Neural progenitor cell (in vitro differentiated cells): ENCODE measurements at regions not wholly inside any gene's neighbourhood (a gene's known extent, or its start where the extent isn't known, plus 50 kb on each side); places are given as distances from the start of the nearest gene placed in this dataset.

Experiments used
- DNase-seq: peaks from one replicate; pipeline ENCODE4 v3.0.0-alpha.2; 2016; ENCODE audit warnings: low spot score
- H2AFZ ChIP-seq: fragments of 200-600 bp; sonication (generic); replicated peaks from 2 replicates; pipeline ENCODE4 v1.6.1; 2016; ENCODE audit warnings: antibody characterized with exemption
- H3F3A ChIP-seq: fragments of 200-600 bp; sonication (generic); 2 replicates; pipeline ENCODE4 v1.6.1; 2016; ENCODE audit warnings: antibody characterized with exemption, low read depth
- H3K27ac ChIP-seq: fragments of 200-600 bp; sonication (generic); 2 replicates; pipeline ENCODE4 v1.5.1; 2016; ENCODE audit warnings: mild to moderate bottlenecking
- H3K27me3 ChIP-seq: fragments of 200-600 bp; sonication (generic); 2 replicates; pipeline ENCODE4 v1.6.1; 2016; ENCODE audit warnings: mild to moderate bottlenecking, moderate library complexity
- H3K36me3 ChIP-seq: fragments of 200-600 bp; sonication (generic); 2 replicates; pipeline ENCODE4 v1.5.1; 2016
- H3K4me1 ChIP-seq: fragments of 200-600 bp; sonication (generic); 2 replicates; pipeline ENCODE4 v1.6.1; 2016; ENCODE audit warnings: mixed run types
- H3K4me2 ChIP-seq: fragments of 200-600 bp; sonication (generic); 2 replicates; pipeline ENCODE4 v1.6.1; 2016
- H3K4me3 ChIP-seq: fragments of 200-600 bp; sonication (generic); 2 replicates; pipeline ENCODE4 v1.5.1; 2016
- H3K79me2 ChIP-seq: fragments of 200-600 bp; sonication (generic); 2 replicates; pipeline ENCODE4 v1.6.1; 2016; ENCODE audit warnings: low read depth
- H3K9ac ChIP-seq: fragments of 200-600 bp; sonication (generic); 2 replicates; pipeline ENCODE4 v1.6.1; 2016
- H3K9me3 ChIP-seq: fragments of 200-600 bp; sonication (generic); 2 replicates; pipeline ENCODE4 v1.5.1; 2016; ENCODE audit warnings: low read depth
- H4K20me1 ChIP-seq: fragments of 200-600 bp; sonication (generic); 2 replicates; pipeline ENCODE4 v1.6.1; 2016; ENCODE audit warnings: low read depth
- H3K27ac Mint-ChIP-seq: 3 replicates; pipeline ENCODE4 v1.8.0; 2021; ENCODE audit warnings: mixed read lengths
- H3K27me3 Mint-ChIP-seq: 2 replicates; pipeline ENCODE4 v1.8.0; 2022; ENCODE audit warnings: low read depth, mild to moderate bottlenecking, inconsistent platforms, moderate library complexity, mixed read lengths; ENCODE audit not compliant: insufficient read depth
- H3K36me3 Mint-ChIP-seq: 3 replicates; pipeline ENCODE4 v1.8.0; 2021; ENCODE audit warnings: mixed read lengths
- H3K4me1 Mint-ChIP-seq: 3 replicates; pipeline ENCODE4 v1.8.0; 2021; ENCODE audit warnings: mixed read lengths
- H3K4me3 Mint-ChIP-seq: 3 replicates; pipeline ENCODE4 v1.8.0; 2021; ENCODE audit warnings: mild to moderate bottlenecking, moderate library complexity, mixed read lengths
- H3K9me3 Mint-ChIP-seq: 3 replicates; pipeline ENCODE4 v1.8.0; 2020; ENCODE audit warnings: mixed read lengths
- EZH2 ChIP-seq: fragments of 200-600 bp; sonication (generic); IDR thresholded peaks from 2 replicates; pipeline ENCODE4 v1.6.1; 2017; ENCODE audit warnings: antibody characterized with exemption, mild to moderate bottlenecking, moderate library complexity
- EZH2phosphoT487 ChIP-seq: fragments of 200-600 bp; sonication (generic); IDR thresholded peaks from 2 replicates; pipeline ENCODE4 v1.6.1; 2017; ENCODE audit warnings: antibody characterized with exemption
- TF ChIP-seq, protein P1 (sequence below): fragments of 200-600 bp; sonication (generic); IDR thresholded peaks from 2 replicates; pipeline ENCODE4 v1.5.1; 2017; ENCODE audit warnings: antibody characterized with exemption, mild to moderate bottlenecking

DNA sequence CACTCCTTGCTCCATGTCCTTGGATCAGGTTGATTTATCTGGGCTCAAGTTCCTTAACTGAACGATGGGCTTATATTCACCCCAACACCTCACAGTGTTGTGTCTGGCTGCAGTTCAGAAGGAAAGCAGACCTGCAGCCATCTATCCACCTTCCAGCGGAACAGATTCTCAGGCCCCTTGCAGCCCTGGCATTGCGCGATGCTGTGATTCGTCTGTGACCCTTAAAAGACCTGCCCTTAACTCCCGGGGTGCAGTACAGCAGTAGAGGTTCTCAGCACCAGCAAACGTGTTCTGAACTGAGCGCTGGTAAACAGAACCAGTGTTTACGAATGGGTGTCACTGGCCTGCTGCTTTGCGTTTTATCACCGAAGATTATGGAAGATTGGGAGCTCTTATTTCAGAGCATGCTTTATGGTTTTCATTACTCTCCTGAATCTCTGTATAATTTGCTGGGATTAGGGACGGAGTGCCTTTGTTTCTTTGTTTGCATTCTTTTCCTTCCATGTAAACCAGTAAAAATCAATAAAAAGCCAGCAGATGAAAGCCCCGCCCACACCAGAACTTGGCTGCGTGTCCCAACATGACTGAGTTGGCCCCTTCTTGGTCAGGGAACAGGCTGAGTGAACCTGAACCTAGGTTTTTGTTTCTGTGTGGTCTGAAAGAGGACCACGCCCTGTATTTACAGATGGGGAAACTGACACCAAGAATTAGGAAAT, 286.7 kb upstream of the CRY1 start:
- Histone ChIP-seq H3K4me3 (no peak overlapping the region), H3K9me3 (no peaks in the 10 kb centered on the region), H2AFZ (no peak overlapping the region), H3K79me2 (no peaks in the 10 kb centered on the region), H3K4me2 (no peak overlapping the region), H3F3A (no peaks in the 10 kb centered on the region), H4K20me1 (no peaks in the 10 kb centered on the region), H3K27ac (no peak overlapping the region), H3K36me3 (no peaks in the 10 kb centered on the region), H3K27me3 (no peaks in the 10 kb centered on the region), H3K4me1 (peaks cover 9% of the 10 kb centered on the region), H3K9ac (no peak overlapping the region)
- Mint-ChIP-seq H3K27ac (no peak overlapping the region), H3K4me1 (peaks cover 19% of the 10 kb centered on the region), H3K36me3 (no peaks in the 10 kb centered on the region), H3K4me3 (no peak overlapping the region), H3K27me3 (peaks cover 5% of the 10 kb centered on the region), H3K9me3 (peaks cover 3% of the 10 kb centered on the region)
- no peak for DNase-seq
- no peak for TF ChIP-seq EZH2phosphoT487
- TF ChIP-seq, protein P1, sequence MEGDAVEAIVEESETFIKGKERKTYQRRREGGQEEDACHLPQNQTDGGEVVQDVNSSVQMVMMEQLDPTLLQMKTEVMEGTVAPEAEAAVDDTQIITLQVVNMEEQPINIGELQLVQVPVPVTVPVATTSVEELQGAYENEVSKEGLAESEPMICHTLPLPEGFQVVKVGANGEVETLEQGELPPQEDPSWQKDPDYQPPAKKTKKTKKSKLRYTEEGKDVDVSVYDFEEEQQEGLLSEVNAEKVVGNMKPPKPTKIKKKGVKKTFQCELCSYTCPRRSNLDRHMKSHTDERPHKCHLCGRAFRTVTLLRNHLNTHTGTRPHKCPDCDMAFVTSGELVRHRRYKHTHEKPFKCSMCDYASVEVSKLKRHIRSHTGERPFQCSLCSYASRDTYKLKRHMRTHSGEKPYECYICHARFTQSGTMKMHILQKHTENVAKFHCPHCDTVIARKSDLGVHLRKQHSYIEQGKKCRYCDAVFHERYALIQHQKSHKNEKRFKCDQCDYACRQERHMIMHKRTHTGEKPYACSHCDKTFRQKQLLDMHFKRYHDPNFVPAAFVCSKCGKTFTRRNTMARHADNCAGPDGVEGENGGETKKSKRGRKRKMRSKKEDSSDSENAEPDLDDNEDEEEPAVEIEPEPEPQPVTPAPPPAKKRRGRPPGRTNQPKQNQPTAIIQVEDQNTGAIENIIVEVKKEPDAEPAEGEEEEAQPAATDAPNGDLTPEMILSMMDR: no peak

DNA sequence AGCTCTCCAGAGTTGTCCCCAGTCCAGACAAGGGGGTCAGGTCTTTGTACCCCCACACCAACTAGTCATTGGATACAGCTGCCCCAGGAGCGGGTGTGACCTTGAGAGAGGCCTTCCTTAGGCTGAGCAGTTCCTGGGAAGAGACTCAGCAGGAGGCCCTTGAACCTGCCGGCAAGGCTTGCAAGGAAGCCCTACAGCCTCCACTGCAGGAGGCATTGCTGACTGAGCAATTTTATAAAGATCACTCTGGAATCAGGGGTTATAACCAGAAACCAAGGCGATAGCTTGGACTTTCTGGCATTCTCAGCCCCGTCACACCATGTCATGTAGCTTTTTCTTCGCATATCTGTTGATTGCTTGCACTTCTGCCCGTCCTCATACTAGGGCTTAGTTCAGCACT, 291.3 kb upstream of the CRY1 start:
- H3K4me3 ChIP-seq: no peak overlapping the region
- no peak overlapping the region for H3K4me2 ChIP-seq
- Mint-ChIP-seq H3K4me1 (peaks cover 25% of the 10 kb centered on the region), H3K9me3 (peaks cover 2% of the 10 kb centered on the region), H3K4me3 (no peak overlapping the region), H3K27ac (no peak overlapping the region), H3K27me3 (peaks cover 3% of the 10 kb centered on the region), H3K36me3 (no peaks in the 10 kb centered on the region)
- no peak overlapping the region for H3K27ac ChIP-seq
- H3K9me3 ChIP-seq: no peaks in the 10 kb centered on the region
- peaks cover 9% of the 10 kb centered on the region for H3K4me1 ChIP-seq
- no peak for DNase-seq
- no peaks in the 10 kb centered on the region for H3K79me2 ChIP-seq
- TF ChIP-seq EZH2phosphoT487 (no peak), EZH2 (no peak)
- TF ChIP-seq, protein P1: no peak
- no peaks in the 10 kb centered on the region for H3K36me3 ChIP-seq
- H3F3A ChIP-seq: no peaks in the 10 kb centered on the region
- no peak overlapping the region for H2AFZ ChIP-seq
- H4K20me1 ChIP-seq: no peaks in the 10 kb centered on the region
- H3K9ac ChIP-seq: no peak overlapping the region
- no peaks in the 10 kb centered on the region for H3K27me3 ChIP-seq

DNA sequence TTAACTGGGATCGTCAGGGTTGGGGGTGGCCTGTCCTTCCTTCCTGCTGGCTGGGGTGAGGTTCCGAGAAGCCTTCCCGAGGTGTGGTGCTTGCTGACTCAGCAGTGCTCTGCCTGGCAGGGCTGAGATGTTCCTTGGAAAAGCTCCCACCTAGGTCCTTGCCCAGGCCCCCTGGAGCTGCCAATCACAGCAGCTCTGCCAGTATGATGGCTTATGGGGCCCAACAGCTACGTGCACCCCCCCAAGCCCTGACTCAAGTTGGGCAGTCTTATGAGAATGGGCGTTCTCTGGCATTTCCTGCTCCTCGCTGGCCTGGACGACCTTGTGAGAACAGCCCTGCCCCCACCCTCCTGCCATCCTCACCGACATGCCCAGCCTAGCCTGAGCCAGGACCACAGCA, 292.2 kb upstream of the CRY1 start:
- Histone ChIP-seq H3F3A (no peaks in the 10 kb centered on the region), H3K4me3 (no peak overlapping the region), H3K79me2 (no peaks in the 10 kb centered on the region), H2AFZ (no peak overlapping the region), H3K27ac (no peak overlapping the region), H3K36me3 (no peaks in the 10 kb centered on the region), H3K9ac (no peak overlapping the region), H3K4me2 (no peak overlapping the region), H3K4me1 (peaks cover 2% of the 10 kb centered on the region), H3K9me3 (no peaks in the 10 kb centered on the region), H3K27me3 (no peaks in the 10 kb centered on the region), H4K20me1 (no peaks in the 10 kb centered on the region)
- no peak for DNase-seq
- Mint-ChIP-seq H3K27me3 (peaks cover 6% of the 10 kb centered on the region), H3K9me3 (peaks cover 5% of the 10 kb centered on the region), H3K27ac (no peak overlapping the region), H3K4me1 (peaks cover 17% of the 10 kb centered on the region), H3K4me3 (no peak overlapping the region), H3K36me3 (no peaks in the 10 kb centered on the region)
- no peak for TF ChIP-seq EZH2phosphoT487
- TF ChIP-seq, protein P1: no peak
- TF ChIP-seq EZH2: no peak
